ENCODE measurements at regions not wholly inside any gene's neighbourhood (a gene's known extent, or its start where the extent isn't known, plus 50 kb on each side); places are given as distances from the start of the nearest gene placed in this dataset.

DNA sequence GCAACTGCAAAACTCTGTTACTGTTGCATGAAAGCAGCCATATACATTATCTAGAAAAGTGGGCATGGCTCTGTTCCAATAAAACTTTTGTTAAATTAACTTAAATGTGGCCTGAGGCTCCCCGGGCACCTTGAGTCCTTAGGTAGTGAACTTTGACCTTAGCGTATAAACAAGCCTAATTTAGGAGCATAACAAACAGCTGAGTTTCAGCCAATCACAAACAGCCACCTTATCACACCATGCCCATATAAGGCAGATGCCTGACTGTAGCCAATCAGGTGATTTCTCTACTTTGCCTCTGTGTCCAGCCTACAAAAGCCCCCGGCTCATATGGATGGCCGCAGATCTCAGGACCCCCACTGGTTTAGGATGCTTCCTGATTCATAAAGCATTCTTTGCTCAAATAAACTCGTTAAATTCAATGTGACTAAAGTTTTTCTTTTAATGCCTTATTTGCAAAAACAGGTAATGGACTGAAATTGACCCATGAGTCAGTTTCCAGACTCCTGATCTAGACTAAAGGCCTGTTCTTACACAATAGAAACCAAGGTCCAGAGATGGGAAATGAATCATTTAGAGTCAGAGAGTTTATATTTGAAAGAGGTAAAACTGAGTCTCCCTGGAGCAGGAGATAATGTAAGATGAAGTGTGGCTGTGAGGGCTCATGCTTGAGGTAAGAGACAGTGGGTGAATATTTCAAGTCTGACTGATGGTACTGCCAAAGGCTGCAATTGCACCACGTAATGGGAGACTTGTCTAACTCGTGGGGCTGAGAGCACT lies 130.2 kb downstream of the FGF9 start:
- H3K27ac Mint-ChIP-seq, result 0 out of 7 replicates have a peak overlapping the region, but pooled peaks of 1 of the 3 experiments have one; percentile 49

More for the DNA sequence above, 130.2 kb downstream of the FGF9 start:
- H2BK15ac ChIP-seq (ENCODE audit: low read depth, low read length), result no peak overlapping the region
- H3K4me1 Mint-ChIP-seq, result peaks cover 0 to 6% of the 10 kb centered on the region in 2 experiments; a peak in 1 of 4 replicates
- H3K27me3 ChIP-seq (ENCODE audit: insufficient read depth, low read length), result no peaks in the 10 kb centered on the region
- H3K23ac ChIP-seq (ENCODE audit: insufficient read length, low read depth, low read length), result no peak overlapping the region
- H3K36me3 Mint-ChIP-seq (ENCODE audit: insufficient read depth in 1 of 3, low read depth in 3 of 3), result no peaks in the 10 kb centered on the region; a peak in 1 of 7 replicates
- DNase-seq, result no peak
- no peak overlapping the region for H2BK12ac ChIP-seq (ENCODE audit: insufficient read length, low read depth, low read length)
- no peak overlapping the region for H3K14ac ChIP-seq (ENCODE audit: insufficient read depth, low read length)
- no peak overlapping the region for H2BK5ac ChIP-seq (ENCODE audit: insufficient read length, low read length)
- H3K56ac ChIP-seq (ENCODE audit: insufficient read length, low read depth, low read length), result no peak overlapping the region
- H4K91ac ChIP-seq (ENCODE audit: insufficient read length, low read depth, low read length), result no peak overlapping the region
- H3K79me1 ChIP-seq (ENCODE audit: insufficient read depth, low read depth, low read length, poor library complexity, severe bottlenecking), result no peaks in the 10 kb centered on the region
- H3K4me1 ChIP-seq (ENCODE audit: insufficient read depth, low read length), result no peaks in the 10 kb centered on the region
- no peak overlapping the region for H3K4me2 ChIP-seq (ENCODE audit: insufficient read depth, insufficient read length, low read length)
- no peak overlapping the region for H2AK5ac ChIP-seq (ENCODE audit: insufficient read length, low read length)
- H2AFZ ChIP-seq (ENCODE audit: low read length), result no peak overlapping the region
- TF ChIP-seq, protein P1, sequence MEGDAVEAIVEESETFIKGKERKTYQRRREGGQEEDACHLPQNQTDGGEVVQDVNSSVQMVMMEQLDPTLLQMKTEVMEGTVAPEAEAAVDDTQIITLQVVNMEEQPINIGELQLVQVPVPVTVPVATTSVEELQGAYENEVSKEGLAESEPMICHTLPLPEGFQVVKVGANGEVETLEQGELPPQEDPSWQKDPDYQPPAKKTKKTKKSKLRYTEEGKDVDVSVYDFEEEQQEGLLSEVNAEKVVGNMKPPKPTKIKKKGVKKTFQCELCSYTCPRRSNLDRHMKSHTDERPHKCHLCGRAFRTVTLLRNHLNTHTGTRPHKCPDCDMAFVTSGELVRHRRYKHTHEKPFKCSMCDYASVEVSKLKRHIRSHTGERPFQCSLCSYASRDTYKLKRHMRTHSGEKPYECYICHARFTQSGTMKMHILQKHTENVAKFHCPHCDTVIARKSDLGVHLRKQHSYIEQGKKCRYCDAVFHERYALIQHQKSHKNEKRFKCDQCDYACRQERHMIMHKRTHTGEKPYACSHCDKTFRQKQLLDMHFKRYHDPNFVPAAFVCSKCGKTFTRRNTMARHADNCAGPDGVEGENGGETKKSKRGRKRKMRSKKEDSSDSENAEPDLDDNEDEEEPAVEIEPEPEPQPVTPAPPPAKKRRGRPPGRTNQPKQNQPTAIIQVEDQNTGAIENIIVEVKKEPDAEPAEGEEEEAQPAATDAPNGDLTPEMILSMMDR (conservative IDR thresholded peaks at IDR 0.05), result no peak
- no peak overlapping the region for H3T11ph ChIP-seq (ENCODE audit: low read length)
- H3K9me3 Mint-ChIP-seq, result no peaks in the 10 kb centered on the region; a peak in 1 of 5 replicates
- H4K5ac ChIP-seq (ENCODE audit: insufficient read length, low read depth, low read length), result no peak overlapping the region
- WGBS (ENCODE audit: extremely low coverage, insufficient read length, low lambda C conversion rate), result no CpG with 5 or more reads among the region's 7 CpGs
- no peak overlapping the region for H4K8ac ChIP-seq (replicated peaks; ENCODE audit: insufficient read length, low read depth, low read length)
- no peak overlapping the region for H3K4ac ChIP-seq (ENCODE audit: low read depth, low read length)
- H2BK20ac ChIP-seq (ENCODE audit: low read depth, low read length, poor library complexity, severe bottlenecking), result no peak overlapping the region
- H3K18ac ChIP-seq (ENCODE audit: insufficient read length, low read depth, low read length), result no peak overlapping the region
- no peak overlapping the region for H3K9ac ChIP-seq (ENCODE audit: extremely low read depth, insufficient read length, low read length)
- no peaks in the 10 kb centered on the region for H3K23me2 ChIP-seq (ENCODE audit: insufficient read length, low read depth, low read length, poor library complexity, severe bottlenecking)
- H3K79me2 ChIP-seq (ENCODE audit: insufficient read depth, low read length), result no peaks in the 10 kb centered on the region
- H3K4me3 Mint-ChIP-seq, result no peak overlapping the region; a peak in 1 of 5 replicates
- no peak overlapping the region for H3K27ac ChIP-seq (ENCODE audit: insufficient read length, low read depth, low read length)
- no peaks in the 10 kb centered on the region for H3K27me3 Mint-ChIP-seq (ENCODE audit: low read depth)
- H2BK120ac ChIP-seq (ENCODE audit: low read depth, low read length, poor library complexity, severe bottlenecking), result no peak overlapping the region
- no peaks in the 10 kb centered on the region for H3K9me3 ChIP-seq (ENCODE audit: control insufficient read depth, low read depth, low read length)
- H4K20me1 ChIP-seq (ENCODE audit: control insufficient read depth, insufficient read depth, insufficient read length), result no peaks in the 10 kb centered on the region
